ENCODE measurements at regions not wholly inside any gene's neighbourhood (a gene's known extent, or its start where the extent isn't known, plus 50 kb on each side); places are given as distances from the start of the nearest gene placed in this dataset.
A peak's percentile ranks its signal among the peaks of the same experiment; 100 is the strongest.
"Not testable (repeated sequence)": the region's sequence is repeated elsewhere in the genome, so short reads cannot be mapped to it uniquely, and the experiment has no call there.

DNA sequence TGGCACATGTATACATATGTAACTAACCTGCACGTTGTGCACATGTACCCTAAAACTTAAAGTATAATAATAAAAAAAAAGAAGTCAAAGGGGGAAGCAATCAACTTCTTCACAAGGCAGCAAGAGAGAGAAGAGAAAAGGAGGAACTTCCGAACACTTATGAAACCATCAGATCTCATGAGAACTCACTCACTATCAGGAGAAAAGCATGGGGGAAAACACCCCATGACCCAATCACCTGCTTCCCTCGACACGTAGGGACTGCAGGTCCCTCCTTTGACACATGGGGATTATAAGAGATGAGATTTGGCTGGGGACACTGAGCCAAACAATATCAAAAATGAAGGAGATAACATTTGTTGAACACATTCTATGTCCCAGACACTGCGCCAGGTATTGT, 94.8 kb upstream of the PHACTR1 start:
- no peak for DNase-seq (ENCODE audit: low spot score)

DNA sequence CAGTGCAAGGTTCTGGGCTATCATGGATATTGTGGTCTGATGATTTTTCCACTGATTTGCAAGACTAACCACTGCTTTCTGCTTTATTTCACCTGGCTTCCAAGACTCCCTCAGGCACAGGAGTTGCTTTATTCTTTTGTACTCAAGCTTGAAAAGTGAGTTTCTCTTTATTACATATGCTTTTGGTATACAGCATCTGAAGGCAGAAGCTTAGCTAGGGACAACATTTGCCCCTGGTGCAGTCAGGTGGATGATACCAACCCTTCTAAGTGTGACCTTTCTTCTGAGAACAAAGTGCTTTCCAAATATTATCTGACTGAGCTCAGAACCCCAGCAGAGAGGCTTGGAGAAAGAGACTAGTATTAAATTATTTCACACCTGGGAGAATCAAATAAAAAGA, 94.0 kb upstream of the PHACTR1 start:
- no peak for DNase-seq (ENCODE audit: low spot score)

- no peak for DNase-seq (ENCODE audit: low spot score)
These were observed 92.3 kb upstream of the PHACTR1 start for GRCh38 chr6:12624142-12624837.

- DNase-seq (ENCODE audit: low spot score), result no peak
These were observed 89.5 kb upstream of the PHACTR1 start for GRCh38 chr6:12627053-12627452.

DNA sequence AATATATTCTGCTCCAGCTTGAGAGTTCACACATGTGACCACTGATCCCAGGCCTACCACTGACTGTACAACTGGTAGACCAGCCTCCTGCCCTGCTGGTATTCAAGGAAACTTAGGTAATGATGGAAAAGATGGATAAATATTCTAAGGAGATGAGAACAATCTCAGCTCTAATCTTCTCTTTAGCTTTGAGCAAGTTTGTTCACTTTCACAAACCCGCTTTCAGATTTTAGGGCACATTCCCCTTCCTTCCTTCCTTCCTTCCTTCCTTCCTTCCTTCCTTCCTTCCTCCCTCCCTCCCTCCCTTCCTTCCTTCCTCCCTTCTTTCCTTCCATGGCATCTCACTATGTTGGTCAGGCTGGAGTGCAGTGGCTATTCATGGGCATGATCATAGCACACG, 88.2 kb upstream of the PHACTR1 start:
- DNase-seq (ENCODE audit: low spot score), result no peak

GRCh38 chr6:12633746-12634145, 82.8 kb upstream of the PHACTR1 start:
- not testable (repeated sequence) for DNase-seq (ENCODE audit: low spot score)

DNA sequence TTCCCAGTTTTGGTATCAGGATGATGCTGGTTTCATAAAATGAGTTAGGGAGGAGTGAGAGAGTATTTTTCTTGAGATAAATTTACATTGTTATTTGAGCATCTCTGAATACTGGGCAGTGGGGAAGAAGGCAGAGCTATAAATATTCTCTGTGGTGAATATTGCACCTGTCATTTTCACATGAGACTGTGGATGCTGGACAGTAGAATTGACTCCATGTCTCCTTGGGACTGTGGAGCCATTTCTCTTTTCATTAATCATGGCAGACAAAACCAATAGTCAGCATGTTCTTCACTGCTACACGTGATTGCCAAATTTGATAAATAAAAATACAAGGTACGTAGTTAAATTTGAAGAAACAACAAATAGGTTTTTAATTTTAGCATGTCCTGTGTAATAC, 81.2 kb upstream of the PHACTR1 start:
- DNase-seq (ENCODE audit: low spot score), result no peak

DNA sequence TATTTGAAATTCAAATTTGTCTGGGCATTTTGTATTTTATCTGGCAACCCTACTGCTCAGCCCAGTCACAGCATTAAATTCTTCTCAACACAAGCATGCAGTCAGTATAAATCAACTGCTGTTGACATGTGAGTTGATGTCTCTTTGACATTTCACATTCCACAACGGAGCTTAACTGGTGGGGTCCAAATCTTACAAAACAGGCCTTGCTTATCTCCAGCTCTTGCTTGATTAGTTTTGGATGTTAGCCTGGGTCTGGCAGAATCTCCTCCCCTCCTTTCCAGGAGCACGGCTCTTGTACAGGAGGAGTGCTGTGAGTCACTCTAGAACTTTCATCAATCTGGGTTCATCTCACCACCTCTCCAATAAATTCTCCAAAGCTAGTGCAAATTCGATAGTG, 80.8 kb upstream of the PHACTR1 start:
- DNase-seq (ENCODE audit: low spot score), result peak; percentile 9

- DNase-seq (ENCODE audit: low spot score), result no peak
These were observed 80.2 kb upstream of the PHACTR1 start for GRCh38 chr6:12636336-12636735.

- peak; percentile 64 for DNase-seq (ENCODE audit: low spot score)
These were observed 78.5 kb upstream of the PHACTR1 start for GRCh38 chr6:12637960-12638641.

- DNase-seq (ENCODE audit: low spot score), result no peak
These were observed 76.1 kb upstream of the PHACTR1 start for GRCh38 chr6:12640438-12640837.

- DNase-seq (ENCODE audit: low spot score), result not testable (repeated sequence)
These were observed 74.8 kb upstream of the PHACTR1 start for GRCh38 chr6:12641785-12642184.

- DNase-seq (ENCODE audit: low spot score), result no peak
These were observed 70.6 kb upstream of the PHACTR1 start for GRCh38 chr6:12645941-12646340.

- DNase-seq (ENCODE audit: low spot score), result no peak
These were observed 68.4 kb upstream of the PHACTR1 start for GRCh38 chr6:12648171-12648570.

- no peak for DNase-seq (ENCODE audit: low spot score)
These were observed 67.2 kb upstream of the PHACTR1 start for GRCh38 chr6:12649325-12649724.

DNA sequence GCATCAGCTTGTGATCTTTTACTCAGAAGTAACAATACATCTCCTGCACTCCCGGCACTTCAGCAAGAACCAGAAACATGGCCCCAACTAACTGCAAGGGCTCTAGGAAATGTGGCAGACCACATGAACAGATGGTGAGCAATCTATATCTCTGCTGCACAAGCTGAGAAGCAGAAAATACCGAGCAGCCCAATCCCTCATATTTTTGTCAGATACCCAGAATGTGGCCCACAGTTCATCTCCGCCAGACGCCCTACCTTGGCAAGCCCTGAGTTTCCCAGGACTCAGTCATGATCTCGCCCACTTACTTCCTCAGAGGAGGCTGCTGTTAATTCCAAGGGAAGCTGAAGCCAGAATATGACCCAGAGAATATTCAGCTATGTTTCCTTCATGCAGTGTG, 63.1 kb upstream of the PHACTR1 start:
- DNase-seq (ENCODE audit: low spot score), result peak; percentile 25

- DNase-seq (ENCODE audit: low spot score), result no peak
These were observed 62.5 kb upstream of the PHACTR1 start for GRCh38 chr6:12654107-12654506.

DNA sequence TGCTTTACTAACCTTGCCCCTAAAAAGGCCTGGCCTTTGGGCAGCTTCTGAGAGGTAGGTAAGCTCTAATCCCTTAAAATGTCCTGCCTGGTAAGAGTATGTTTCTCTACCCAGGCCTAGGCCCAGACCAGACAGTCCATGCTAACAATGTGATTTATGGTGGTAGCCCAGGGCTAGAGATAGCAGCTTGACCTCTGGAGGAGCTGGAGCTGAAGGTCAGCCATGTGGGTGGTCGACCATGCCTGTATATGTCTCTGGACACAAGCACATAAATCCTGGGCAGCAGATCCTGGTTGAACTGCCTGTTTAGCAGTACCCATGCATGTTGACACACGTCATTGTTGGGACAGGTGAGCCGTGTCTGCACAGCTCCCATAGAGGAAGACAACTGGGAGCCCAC, 62.1 kb upstream of the PHACTR1 start:
- DNase-seq (ENCODE audit: low spot score), result no peak

GRCh38 chr6:12656906-12657305, 59.7 kb upstream of the PHACTR1 start:
- peak; percentile 18 for DNase-seq (ENCODE audit: low spot score)

DNA sequence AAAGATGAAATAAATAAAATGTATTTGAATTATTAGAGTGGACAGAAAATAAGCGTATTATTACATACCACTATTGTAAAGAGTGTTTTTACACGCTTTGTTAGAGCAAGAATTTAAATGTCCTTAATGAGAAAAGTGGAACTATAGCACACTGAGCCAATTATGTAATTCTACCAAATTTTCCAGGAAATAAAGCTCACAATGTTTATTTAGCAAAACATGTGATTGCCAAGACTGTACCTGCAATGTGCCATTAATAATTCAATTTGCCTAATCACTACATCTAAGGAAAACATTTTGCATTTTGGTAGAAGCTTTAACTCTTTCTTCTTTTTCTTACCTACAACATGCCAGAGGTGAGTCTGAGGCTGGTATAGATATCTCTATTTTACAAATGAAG, 58.7 kb upstream of the PHACTR1 start:
- no peak for DNase-seq (ENCODE audit: low spot score)

DNA sequence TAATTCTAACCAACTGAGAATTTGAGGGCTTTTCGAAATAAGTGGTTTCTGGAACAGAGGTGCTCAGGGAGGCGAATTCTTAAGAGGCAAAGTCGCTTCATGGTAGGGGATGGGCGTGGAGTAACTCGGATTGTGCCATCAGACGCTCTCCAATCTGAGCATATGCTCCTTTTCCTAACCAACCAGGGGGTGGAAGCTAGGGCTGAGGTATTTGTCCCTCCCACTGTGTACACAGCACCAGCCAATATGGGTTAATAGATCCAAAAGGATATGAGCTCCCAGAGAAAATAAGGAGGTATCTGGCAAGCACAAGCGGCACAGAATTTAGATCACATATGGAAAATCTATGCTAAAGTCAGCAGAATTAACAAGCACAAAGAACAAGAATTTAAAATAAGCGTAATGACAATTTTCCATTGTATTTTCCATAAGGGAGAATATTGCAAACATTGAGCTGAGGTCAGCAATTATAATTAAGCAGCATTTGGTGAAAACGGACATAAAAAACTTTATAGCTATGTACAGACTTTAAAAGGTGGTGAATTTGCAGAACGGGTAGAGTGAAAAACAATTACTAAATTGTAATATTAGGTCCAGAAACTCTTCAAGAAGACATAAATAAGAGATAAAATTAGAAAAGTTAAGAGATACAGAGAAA, 55.0 kb upstream of the PHACTR1 start:
- no peak for DNase-seq (ENCODE audit: low spot score)
